Brain microvascular endothelial cell (primary cell): ENCODE measurements at regions not wholly inside any gene's neighbourhood (a gene's known extent, or its start where the extent isn't known, plus 50 kb on each side); places are given as distances from the start of the nearest gene placed in this dataset.

ENCODE experiments used
- DNase-seq: peaks from one replicate; pipeline ENCODE4 v3.0.0-alpha.2; 2020
- H3K27ac ChIP-seq: fragments of 250-450 bp; sonication (Bioruptor Pico); 2 replicates; pipeline ENCODE4 v1.5.1; 2020; ENCODE audit warnings: mild to moderate bottlenecking, moderate library complexity
- H3K27me3 ChIP-seq: fragments of 250-450 bp; sonication (Bioruptor Pico); replicated peaks from 2 replicates; pipeline ENCODE4 v1.5.1; 2020; ENCODE audit warnings: mild to moderate bottlenecking
- H3K36me3 ChIP-seq: fragments of 250-450 bp; sonication (Bioruptor Pico); replicated peaks from 2 replicates; pipeline ENCODE4 v1.5.1; 2020; ENCODE audit warnings: mild to moderate bottlenecking
- H3K4me3 ChIP-seq: 2 replicates; pipeline ENCODE4 v1.5.1; 2011; ENCODE audit warnings: low read depth, mild to moderate bottlenecking, control low read depth, low read length, moderate library complexity
- in situ Hi-C: cut with HindIII; loops from 2 replicates; pipeline ENCODE4 v1.10.0; 2017; ENCODE audit warnings: low sequenced_read_pairs, low pct_ligation_motif_present
- TF ChIP-seq, protein P1 (sequence below): IDR thresholded peaks from 2 replicates; pipeline ENCODE4 v1.5.1; 2011; ENCODE audit warnings: low read depth, mild to moderate bottlenecking, moderate library complexity, low read length, control low read depth, inconsistent platforms; ENCODE audit errors: missing control alignments

- in situ Hi-C loops, result no loop called here
- no peaks in the 10 kb centered on the region for H3K27me3 ChIP-seq
- TF ChIP-seq, protein P1, sequence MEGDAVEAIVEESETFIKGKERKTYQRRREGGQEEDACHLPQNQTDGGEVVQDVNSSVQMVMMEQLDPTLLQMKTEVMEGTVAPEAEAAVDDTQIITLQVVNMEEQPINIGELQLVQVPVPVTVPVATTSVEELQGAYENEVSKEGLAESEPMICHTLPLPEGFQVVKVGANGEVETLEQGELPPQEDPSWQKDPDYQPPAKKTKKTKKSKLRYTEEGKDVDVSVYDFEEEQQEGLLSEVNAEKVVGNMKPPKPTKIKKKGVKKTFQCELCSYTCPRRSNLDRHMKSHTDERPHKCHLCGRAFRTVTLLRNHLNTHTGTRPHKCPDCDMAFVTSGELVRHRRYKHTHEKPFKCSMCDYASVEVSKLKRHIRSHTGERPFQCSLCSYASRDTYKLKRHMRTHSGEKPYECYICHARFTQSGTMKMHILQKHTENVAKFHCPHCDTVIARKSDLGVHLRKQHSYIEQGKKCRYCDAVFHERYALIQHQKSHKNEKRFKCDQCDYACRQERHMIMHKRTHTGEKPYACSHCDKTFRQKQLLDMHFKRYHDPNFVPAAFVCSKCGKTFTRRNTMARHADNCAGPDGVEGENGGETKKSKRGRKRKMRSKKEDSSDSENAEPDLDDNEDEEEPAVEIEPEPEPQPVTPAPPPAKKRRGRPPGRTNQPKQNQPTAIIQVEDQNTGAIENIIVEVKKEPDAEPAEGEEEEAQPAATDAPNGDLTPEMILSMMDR, result no peak
- DNase-seq, result no peak
- no peaks in the 10 kb centered on the region for H3K36me3 ChIP-seq
- H3K27ac ChIP-seq, result no peak overlapping the region
- no peak overlapping the region for H3K4me3 ChIP-seq
Measured at GRCh38 chr10:88081457-88082054, 218.1 kb downstream of the PTEN start.

- no peak overlapping the region for H3K27ac ChIP-seq
- DNase-seq, result no peak
- TF ChIP-seq, protein P1, result no peak
- in situ Hi-C loops, result no loop called here
- H3K4me3 ChIP-seq, result no peak overlapping the region
- no peaks in the 10 kb centered on the region for H3K36me3 ChIP-seq
- no peaks in the 10 kb centered on the region for H3K27me3 ChIP-seq
Measured at GRCh38 chr10:88082391-88082790, 219.0 kb downstream of the PTEN start.

DNA sequence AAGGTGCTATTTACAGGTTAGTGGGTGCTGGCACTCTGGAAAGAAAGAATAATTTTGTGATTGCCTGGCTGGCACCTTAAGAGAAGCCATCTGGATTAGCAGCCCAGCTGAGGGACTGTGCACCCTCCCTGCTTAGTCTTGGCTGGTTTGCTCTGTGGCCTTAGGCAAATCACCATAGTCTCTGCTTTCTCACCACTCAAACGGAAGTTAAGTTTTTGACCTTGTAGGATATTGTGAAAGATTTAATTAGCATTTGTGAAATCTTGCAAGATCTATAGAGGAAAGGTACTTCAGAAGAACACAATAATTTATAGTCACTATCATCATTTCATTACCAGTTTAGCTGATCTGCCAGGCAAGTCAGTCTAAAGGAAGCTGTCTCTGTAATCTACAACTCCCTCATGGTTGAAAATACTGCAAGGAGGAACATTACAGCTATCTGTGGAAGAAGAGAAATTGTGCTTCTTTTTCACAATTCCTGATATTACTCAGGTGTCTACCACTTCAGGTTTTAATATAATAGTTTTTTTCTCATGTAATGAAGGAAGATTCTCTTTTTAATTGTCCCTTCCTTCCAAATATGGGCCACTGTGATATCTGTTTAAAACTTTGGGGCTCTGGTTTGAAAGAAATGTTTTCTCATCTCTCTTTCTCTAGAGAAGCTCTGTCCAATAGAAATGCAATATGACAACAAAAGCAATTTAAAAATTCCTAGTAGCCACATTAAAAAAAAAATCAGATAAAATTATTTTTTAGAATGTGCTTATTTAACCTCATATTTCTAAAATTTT is 219.6 kb downstream of the PTEN start:
- Histone ChIP-seq H3K27me3 (no peaks in the 10 kb centered on the region), H3K27ac (no peak overlapping the region), H3K36me3 (no peaks in the 10 kb centered on the region), H3K4me3 (no peak overlapping the region)
- in situ Hi-C loops, result no loop called here
- TF ChIP-seq, protein P1, result no peak
- no peak for DNase-seq

DNA sequence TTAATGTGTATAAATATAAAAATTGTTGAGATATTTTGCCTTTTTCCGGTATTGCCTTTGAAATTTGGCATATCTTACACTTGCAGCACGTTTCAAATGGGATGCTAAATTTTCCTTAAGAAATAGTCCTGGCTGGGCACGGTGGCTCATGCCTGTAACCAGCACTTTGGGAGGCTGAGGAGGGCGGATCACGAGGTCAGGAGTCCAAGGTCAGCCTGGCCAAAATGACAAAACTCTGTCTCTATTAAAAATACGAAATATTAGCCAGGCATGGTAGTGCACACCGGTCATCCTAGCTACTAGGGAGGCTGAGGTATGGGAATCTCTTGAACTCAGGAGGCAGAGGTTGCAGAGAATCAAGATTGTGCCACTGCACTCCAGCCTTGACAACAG is 220.2 kb downstream of the PTEN start:
- no peak overlapping the region for H3K4me3 ChIP-seq
- in situ Hi-C loops, result no loop called here
- DNase-seq, result no peak
- TF ChIP-seq, protein P1, result no peak
- no peaks in the 10 kb centered on the region for H3K27me3 ChIP-seq
- no peaks in the 10 kb centered on the region for H3K36me3 ChIP-seq
- no peak overlapping the region for H3K27ac ChIP-seq

DNA sequence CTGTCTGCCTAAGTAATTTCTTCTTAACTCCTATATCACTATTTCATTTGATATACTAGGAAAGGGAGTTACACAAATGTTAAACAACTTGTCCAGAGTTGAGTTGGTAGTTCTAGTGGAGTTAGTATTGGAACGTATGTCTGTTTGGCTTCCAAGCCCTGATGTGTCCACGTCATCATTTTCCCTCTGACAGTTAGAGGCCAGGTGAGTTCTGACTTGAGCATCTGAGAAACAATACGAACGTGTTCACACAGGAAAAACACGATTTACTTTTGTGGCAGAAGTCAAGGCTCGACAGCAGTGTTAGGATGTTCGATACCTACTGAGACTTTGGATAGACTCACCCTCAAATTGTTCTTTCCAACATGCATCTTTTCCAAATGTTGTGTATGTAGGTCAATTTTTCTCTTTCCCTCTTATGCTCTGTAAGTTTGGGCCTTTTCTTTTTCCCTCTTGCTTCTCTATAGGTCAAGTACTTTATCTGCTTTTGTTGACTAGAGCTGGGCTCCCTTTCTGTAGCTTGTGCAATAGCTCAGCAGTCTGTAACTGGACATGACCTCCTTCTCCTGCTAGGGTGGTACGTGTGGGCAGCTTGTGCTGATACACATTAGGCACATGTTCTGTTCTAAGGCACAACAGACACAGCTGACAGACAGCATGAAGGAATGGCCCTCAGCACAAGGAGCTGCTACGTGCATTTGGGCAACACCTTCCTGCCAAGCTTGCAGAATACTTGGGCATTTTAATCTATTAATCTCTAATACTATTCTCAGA is 222.9 kb downstream of the PTEN start:
- H3K4me3 ChIP-seq, result no peak overlapping the region

More for the DNA sequence above, 222.9 kb downstream of the PTEN start:
- no peak for DNase-seq
- in situ Hi-C loops, result no loop called here
- H3K36me3 ChIP-seq, result no peaks in the 10 kb centered on the region
- H3K27ac ChIP-seq, result no peak overlapping the region
- TF ChIP-seq, protein P1, result no peak
- no peaks in the 10 kb centered on the region for H3K27me3 ChIP-seq
